ENCODE measurements at regions not wholly inside any gene's neighbourhood (a gene's known extent, or its start where the extent isn't known, plus 50 kb on each side); places are given as distances from the start of the nearest gene placed in this dataset.
A peak's percentile ranks its signal among the peaks of the same experiment; 100 is the strongest.

- no peak for TF ChIP-seq EZH2phosphoT487 (IDR thresholded peaks at IDR 0.05; ENCODE audit: unreplicated experiment)
- peak; percentile 46 to 84 for TF ChIP-seq CTCF (conservative IDR thresholded peaks at IDR 0.05; ENCODE audit: low read depth in 2 of 2)
- no peak for TF ChIP-seq POLR2AphosphoS5 (IDR thresholded peaks at IDR 0.05; ENCODE audit: low read depth)
These were observed 156.2 kb downstream of the CRYBB2 start for GRCh38 chr22:25375683-25376082.

Data from GM23338 (cell line).